WTC11 (cell line): ENCODE measurements at regions not wholly inside any gene's neighbourhood (a gene's known extent, or its start where the extent isn't known, plus 50 kb on each side); places are given as distances from the start of the nearest gene placed in this dataset.

Source experiments
- ATAC-seq: fragments of 200-7000 bp; cut with Tn5 transposase; 2 replicates; pipeline ENCODE4 v1.10.0; 2021; ENCODE audit warnings: mild to moderate bottlenecking, moderate library complexity
- CTCF ChIA-PET: fragments of 300-600 bp; sonication (Branson Sonifier 250); formaldehyde crosslinking; loops from one replicate; lab custom pipeline; 2021; ENCODE audit warnings: antibody characterized with exemption; lab: Charles Lee
- POLR2A ChIA-PET: fragments of 350-600 bp; sonication (Branson Sonifier 250); formaldehyde crosslinking; loops from one replicate; lab custom pipeline; 2021; ENCODE audit warnings: antibody characterized with exemption; lab: Charles Lee
- DNase-seq: peaks from one replicate; pipeline ENCODE4 v3.0.0; 2021; ENCODE audit warnings: low spot score
- H3K27ac Mint-ChIP-seq: 2 replicates; pipeline ENCODE4 v1.8.0; 2021; ENCODE audit warnings: mixed read lengths
- H3K27me3 Mint-ChIP-seq: 2 replicates; pipeline ENCODE4 v1.8.0; 2021; ENCODE audit warnings: low read depth, mild to moderate bottlenecking, moderate library complexity, mixed read lengths
- H3K36me3 Mint-ChIP-seq: 2 replicates; pipeline ENCODE4 v1.8.0; 2021; ENCODE audit warnings: mixed read lengths
- H3K4me1 Mint-ChIP-seq: 2 replicates; pipeline ENCODE4 v1.8.0; 2022; ENCODE audit warnings: mixed read lengths
- H3K4me3 Mint-ChIP-seq: 2 replicates; pipeline ENCODE4 v1.8.0; 2021; ENCODE audit warnings: mild to moderate bottlenecking, moderate library complexity, mixed read lengths
- H3K9me3 Mint-ChIP-seq: 2 replicates; pipeline ENCODE4 v1.8.0; 2021; ENCODE audit warnings: mixed read lengths
- FOXK1 ChIP-seq: sonication (generic); formaldehyde crosslinking; IDR thresholded peaks from 2 replicates; pipeline ENCODE4 v1.8.0; 2022; ENCODE audit warnings: mild to moderate bottlenecking, moderate library complexity, missing genetic modification reagents
- FOXP1 ChIP-seq: sonication (generic); formaldehyde crosslinking; IDR thresholded peaks from 2 replicates; pipeline ENCODE4 v1.8.0; 2022; ENCODE audit warnings: missing genetic modification reagents, mild to moderate bottlenecking, moderate library complexity, borderline replicate concordance
- GABPB1 ChIP-seq: sonication (generic); formaldehyde crosslinking; IDR thresholded peaks from 2 replicates; pipeline ENCODE4 v1.8.1; 2023; ENCODE audit warnings: mild to moderate bottlenecking, missing genetic modification reagents
- IRF2 ChIP-seq: sonication (generic); formaldehyde crosslinking; IDR thresholded peaks from 2 replicates; pipeline ENCODE4 v1.8.0; 2022; ENCODE audit warnings: low read depth, missing genetic modification reagents, borderline replicate concordance
- JAZF1 ChIP-seq: fragments of 250-450 bp; sonication (Bioruptor Pico); IDR thresholded peaks from 2 replicates; pipeline ENCODE4 v1.9.0; 2021; ENCODE audit warnings: moderate library complexity, mild to moderate bottlenecking, inconsistent platforms
- KAT7 ChIP-seq: sonication (generic); formaldehyde crosslinking; IDR thresholded peaks from 2 replicates; pipeline ENCODE4 v1.8.1; 2023; ENCODE audit warnings: missing genetic modification reagents, mild to moderate bottlenecking, borderline replicate concordance
- MXD4 ChIP-seq: fragments of 250-450 bp; sonication (Bioruptor Pico); IDR thresholded peaks from 2 replicates; pipeline ENCODE4 v1.8.0; 2021; ENCODE audit warnings: mild to moderate bottlenecking, moderate library complexity, borderline replicate concordance
- NFE2L1 ChIP-seq: sonication (generic); formaldehyde crosslinking; IDR thresholded peaks from 2 replicates; pipeline ENCODE4 v1.8.1; 2023; ENCODE audit warnings: missing genetic modification reagents
- NFYB ChIP-seq: sonication (generic); formaldehyde crosslinking; conservative IDR thresholded peaks from 2 replicates; pipeline ENCODE4 v1.8.0; 2022; ENCODE audit warnings: low read depth, missing genetic modification reagents
- PRRX2 ChIP-seq: fragments of 250-450 bp; sonication (Bioruptor Pico); IDR thresholded peaks from 2 replicates; pipeline ENCODE4 v1.8.0; 2021; ENCODE audit warnings: mild to moderate bottlenecking
- RELA ChIP-seq: sonication (generic); formaldehyde crosslinking; IDR thresholded peaks from 2 replicates; pipeline ENCODE4 v1.8.1; 2022; ENCODE audit warnings: missing genetic modification reagents, mild to moderate bottlenecking, borderline replicate concordance
- SOX15 ChIP-seq: fragments of 250-450 bp; sonication (Bioruptor Pico); IDR thresholded peaks from 2 replicates; pipeline ENCODE4 v1.9.0; 2021; ENCODE audit warnings: mild to moderate bottlenecking
- TCF7 ChIP-seq: sonication (generic); formaldehyde crosslinking; IDR thresholded peaks from 2 replicates; pipeline ENCODE4 v1.8.0; 2022; ENCODE audit warnings: mild to moderate bottlenecking, low read depth, missing genetic modification reagents, moderate library complexity
- TEAD1 ChIP-seq: sonication (generic); formaldehyde crosslinking; IDR thresholded peaks from 2 replicates; pipeline ENCODE4 v1.8.0; 2022; ENCODE audit warnings: mild to moderate bottlenecking, missing genetic modification reagents
- ZBTB21 ChIP-seq: sonication (generic); formaldehyde crosslinking; IDR thresholded peaks from 2 replicates; pipeline ENCODE4 v1.8.1; 2023; ENCODE audit warnings: mild to moderate bottlenecking, missing genetic modification reagents, borderline replicate concordance
- ZNF219 ChIP-seq: sonication (generic); formaldehyde crosslinking; IDR thresholded peaks from 2 replicates; pipeline ENCODE4 v1.8.0; 2023; ENCODE audit warnings: missing genetic modification reagents, mild to moderate bottlenecking, borderline replicate concordance
- ZNF317 ChIP-seq: sonication (generic); formaldehyde crosslinking; IDR thresholded peaks from 2 replicates; pipeline ENCODE4 v1.8.1; 2023; ENCODE audit warnings: low read depth, mild to moderate bottlenecking, moderate library complexity, missing genetic modification reagents, borderline replicate concordance
- ZNF396 ChIP-seq: fragments of 250-450 bp; sonication (Bioruptor Pico); IDR thresholded peaks from 2 replicates; pipeline ENCODE4 v1.8.0; 2021; ENCODE audit warnings: mild to moderate bottlenecking, moderate library complexity, borderline replicate concordance
- ZNF423 ChIP-seq: fragments of 250-450 bp; sonication (Bioruptor Pico); IDR thresholded peaks from 2 replicates; pipeline ENCODE4 v2.1.2; 2022; ENCODE audit warnings: mild to moderate bottlenecking, moderate library complexity
- TF ChIP-seq, protein P1 (sequence below): fragments of 250-450 bp; sonication (Bioruptor Pico); IDR thresholded peaks from 2 replicates; pipeline ENCODE4 v1.9.0; 2021; ENCODE audit warnings: mild to moderate bottlenecking
- TF ChIP-seq, protein P2 (sequence below): fragments of 250-450 bp; sonication (Bioruptor Pico); IDR thresholded peaks from 2 replicates; pipeline ENCODE4 v2.1.2; 2022; ENCODE audit warnings: mild to moderate bottlenecking, moderate library complexity
- TF ChIP-seq, protein P3 (sequence below): sonication (generic); formaldehyde crosslinking; IDR thresholded peaks from 2 replicates; pipeline ENCODE4 v1.8.1; 2022; ENCODE audit warnings: low read depth, missing genetic modification reagents, borderline replicate concordance
- TF ChIP-seq, protein P4 (sequence below): sonication (generic); formaldehyde crosslinking; IDR thresholded peaks from 2 replicates; pipeline ENCODE4 v1.8.0; 2022; ENCODE audit warnings: mild to moderate bottlenecking, missing genetic modification reagents
- TF ChIP-seq, protein P5 (sequence below): sonication (generic); formaldehyde crosslinking; IDR thresholded peaks from 2 replicates; pipeline ENCODE4 v1.8.0; 2022; ENCODE audit warnings: mild to moderate bottlenecking, missing genetic modification reagents
- TF ChIP-seq, protein P6 (sequence below): sonication (generic); formaldehyde crosslinking; IDR thresholded peaks from 2 replicates; pipeline ENCODE4 v1.8.1; 2023; ENCODE audit warnings: mild to moderate bottlenecking, moderate library complexity, missing genetic modification reagents
- TF ChIP-seq, protein P7 (sequence below): sonication (generic); formaldehyde crosslinking; IDR thresholded peaks from 2 replicates; pipeline ENCODE4 v1.8.1; 2022; ENCODE audit warnings: missing genetic modification reagents, borderline replicate concordance

DNA sequence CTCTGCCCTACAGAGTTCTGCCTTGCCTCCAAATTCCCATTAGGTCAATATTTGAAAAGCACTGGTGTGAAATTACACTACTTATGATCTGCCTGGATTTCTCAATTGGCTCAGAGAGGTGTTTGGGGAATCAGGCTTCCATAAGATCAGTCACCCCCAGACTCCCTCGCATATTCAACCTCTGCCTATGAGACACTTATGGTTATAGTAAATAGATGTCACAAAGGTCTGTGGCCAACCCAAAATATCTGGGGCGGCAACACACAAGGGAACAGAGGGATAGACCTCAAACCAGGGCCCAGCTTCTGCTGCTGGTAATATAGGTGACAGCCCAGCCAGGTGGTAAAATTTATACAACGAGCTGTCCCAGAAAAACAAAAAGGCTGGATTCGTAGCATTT lies 376.7 kb upstream of the ZMIZ1 start (continued):
- TF ChIP-seq, protein P1, sequence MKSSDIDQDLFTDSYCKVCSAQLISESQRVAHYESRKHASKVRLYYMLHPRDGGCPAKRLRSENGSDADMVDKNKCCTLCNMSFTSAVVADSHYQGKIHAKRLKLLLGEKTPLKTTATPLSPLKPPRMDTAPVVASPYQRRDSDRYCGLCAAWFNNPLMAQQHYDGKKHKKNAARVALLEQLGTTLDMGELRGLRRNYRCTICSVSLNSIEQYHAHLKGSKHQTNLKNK = no peak
- TF ChIP-seq, protein P2, sequence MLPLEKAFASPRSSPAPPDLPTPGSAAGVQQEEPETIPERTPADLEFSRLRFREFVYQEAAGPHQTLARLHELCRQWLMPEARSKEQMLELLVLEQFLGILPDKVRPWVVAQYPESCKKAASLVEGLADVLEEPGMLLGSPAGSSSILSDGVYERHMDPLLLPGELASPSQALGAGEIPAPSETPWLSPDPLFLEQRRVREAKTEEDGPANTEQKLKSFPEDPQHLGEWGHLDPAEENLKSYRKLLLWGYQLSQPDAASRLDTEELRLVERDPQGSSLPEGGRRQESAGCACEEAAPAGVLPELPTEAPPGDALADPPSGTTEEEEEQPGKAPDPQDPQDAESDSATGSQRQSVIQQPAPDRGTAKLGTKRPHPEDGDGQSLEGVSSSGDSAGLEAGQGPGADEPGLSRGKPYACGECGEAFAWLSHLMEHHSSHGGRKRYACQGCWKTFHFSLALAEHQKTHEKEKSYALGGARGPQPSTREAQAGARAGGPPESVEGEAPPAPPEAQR (CRISPR knock-in tag) = no peak
- TF ChIP-seq ZNF317 (CRISPR knock-in tag) = no peak
- TF ChIP-seq JAZF1 (CRISPR knock-in tag) = no peak
- no peak for TF ChIP-seq TEAD1 (CRISPR knock-in tag)
- TF ChIP-seq, protein P3, sequence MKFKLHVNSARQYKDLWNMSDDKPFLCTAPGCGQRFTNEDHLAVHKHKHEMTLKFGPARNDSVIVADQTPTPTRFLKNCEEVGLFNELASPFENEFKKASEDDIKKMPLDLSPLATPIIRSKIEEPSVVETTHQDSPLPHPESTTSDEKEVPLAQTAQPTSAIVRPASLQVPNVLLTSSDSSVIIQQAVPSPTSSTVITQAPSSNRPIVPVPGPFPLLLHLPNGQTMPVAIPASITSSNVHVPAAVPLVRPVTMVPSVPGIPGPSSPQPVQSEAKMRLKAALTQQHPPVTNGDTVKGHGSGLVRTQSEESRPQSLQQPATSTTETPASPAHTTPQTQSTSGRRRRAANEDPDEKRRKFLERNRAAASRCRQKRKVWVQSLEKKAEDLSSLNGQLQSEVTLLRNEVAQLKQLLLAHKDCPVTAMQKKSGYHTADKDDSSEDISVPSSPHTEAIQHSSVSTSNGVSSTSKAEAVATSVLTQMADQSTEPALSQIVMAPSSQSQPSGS (CRISPR knock-in tag) = no peak
- no peak for TF ChIP-seq KAT7 (CRISPR knock-in tag)

DNA sequence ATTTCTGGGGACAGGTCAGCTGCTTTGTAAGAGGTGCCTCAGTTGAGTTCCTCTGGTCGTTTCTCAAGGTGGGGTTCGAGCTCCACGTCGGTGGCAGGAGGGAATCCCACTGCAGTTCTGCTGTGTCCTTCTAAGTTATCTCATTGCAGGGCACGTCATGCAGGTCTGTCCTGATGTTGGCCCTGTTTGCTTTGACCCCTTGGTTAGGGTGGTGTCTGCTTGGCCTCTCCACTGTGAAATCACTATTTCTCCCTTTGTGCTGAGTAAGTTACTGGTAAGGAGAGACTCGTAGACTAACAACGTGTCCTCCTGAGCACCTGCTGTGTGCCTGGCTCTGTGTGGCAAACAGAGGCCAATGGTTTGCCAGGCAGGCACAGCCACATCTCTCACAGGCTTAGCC lies 372.9 kb upstream of the ZMIZ1 start:
- CTCF ChIA-PET = no interaction called here
- no peak for DNase-seq
- no peak for ATAC-seq
- H3K9me3 Mint-ChIP-seq = peaks cover 5% of the 10 kb centered on the region; the same call in 1 of the 2 replicates
- no peak overlapping the region for H3K27ac Mint-ChIP-seq
- H3K36me3 Mint-ChIP-seq = no peaks in the 10 kb centered on the region
- TF ChIP-seq IRF2 (no peak), ZNF396 (no peak), MXD4 (CRISPR knock-in tag) (no peak), NFYB (CRISPR knock-in tag) (no peak), ZNF423 (no peak), FOXK1 (no peak), NFE2L1 (no peak), FOXP1 (CRISPR knock-in tag) (no peak), RELA (CRISPR knock-in tag) (no peak), ZNF219 (CRISPR knock-in tag) (no peak), GABPB1 (CRISPR knock-in tag) (no peak), TCF7 (no peak), SOX15 (CRISPR knock-in tag) (no peak), PRRX2 (CRISPR knock-in tag) (no peak), ZBTB21 (CRISPR knock-in tag) (no peak)
- TF ChIP-seq, protein P4, sequence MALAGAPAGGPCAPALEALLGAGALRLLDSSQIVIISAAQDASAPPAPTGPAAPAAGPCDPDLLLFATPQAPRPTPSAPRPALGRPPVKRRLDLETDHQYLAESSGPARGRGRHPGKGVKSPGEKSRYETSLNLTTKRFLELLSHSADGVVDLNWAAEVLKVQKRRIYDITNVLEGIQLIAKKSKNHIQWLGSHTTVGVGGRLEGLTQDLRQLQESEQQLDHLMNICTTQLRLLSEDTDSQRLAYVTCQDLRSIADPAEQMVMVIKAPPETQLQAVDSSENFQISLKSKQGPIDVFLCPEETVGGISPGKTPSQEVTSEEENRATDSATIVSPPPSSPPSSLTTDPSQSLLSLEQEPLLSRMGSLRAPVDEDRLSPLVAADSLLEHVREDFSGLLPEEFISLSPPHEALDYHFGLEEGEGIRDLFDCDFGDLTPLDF (CRISPR knock-in tag) = no peak
- TF ChIP-seq, protein P5, sequence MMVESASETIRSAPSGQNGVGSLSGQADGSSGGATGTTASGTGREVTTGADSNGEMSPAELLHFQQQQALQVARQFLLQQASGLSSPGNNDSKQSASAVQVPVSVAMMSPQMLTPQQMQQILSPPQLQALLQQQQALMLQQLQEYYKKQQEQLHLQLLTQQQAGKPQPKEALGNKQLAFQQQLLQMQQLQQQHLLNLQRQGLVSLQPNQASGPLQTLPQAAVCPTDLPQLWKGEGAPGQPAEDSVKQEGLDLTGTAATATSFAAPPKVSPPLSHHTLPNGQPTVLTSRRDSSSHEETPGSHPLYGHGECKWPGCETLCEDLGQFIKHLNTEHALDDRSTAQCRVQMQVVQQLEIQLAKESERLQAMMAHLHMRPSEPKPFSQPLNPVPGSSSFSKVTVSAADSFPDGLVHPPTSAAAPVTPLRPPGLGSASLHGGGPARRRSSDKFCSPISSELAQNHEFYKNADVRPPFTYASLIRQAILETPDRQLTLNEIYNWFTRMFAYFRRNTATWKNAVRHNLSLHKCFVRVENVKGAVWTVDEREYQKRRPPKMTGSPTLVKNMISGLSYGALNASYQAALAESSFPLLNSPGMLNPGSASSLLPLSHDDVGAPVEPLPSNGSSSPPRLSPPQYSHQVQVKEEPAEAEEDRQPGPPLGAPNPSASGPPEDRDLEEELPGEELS = no peak
- TF ChIP-seq, protein P6, sequence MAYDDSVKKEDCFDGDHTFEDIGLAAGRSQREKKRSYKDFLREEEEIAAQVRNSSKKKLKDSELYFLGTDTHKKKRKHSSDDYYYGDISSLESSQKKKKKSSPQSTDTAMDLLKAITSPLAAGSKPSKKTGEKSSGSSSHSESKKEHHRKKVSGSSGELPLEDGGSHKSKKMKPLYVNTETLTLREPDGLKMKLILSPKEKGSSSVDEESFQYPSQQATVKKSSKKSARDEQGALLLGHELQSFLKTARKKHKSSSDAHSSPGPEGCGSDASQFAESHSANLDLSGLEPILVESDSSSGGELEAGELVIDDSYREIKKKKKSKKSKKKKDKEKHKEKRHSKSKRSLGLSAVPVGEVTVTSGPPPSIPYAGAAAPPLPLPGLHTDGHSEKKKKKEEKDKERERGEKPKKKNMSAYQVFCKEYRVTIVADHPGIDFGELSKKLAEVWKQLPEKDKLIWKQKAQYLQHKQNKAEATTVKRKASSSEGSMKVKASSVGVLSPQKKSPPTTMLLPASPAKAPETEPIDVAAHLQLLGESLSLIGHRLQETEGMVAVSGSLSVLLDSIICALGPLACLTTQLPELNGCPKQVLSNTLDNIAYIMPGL (CRISPR knock-in tag) = no peak
- TF ChIP-seq, protein P7, sequence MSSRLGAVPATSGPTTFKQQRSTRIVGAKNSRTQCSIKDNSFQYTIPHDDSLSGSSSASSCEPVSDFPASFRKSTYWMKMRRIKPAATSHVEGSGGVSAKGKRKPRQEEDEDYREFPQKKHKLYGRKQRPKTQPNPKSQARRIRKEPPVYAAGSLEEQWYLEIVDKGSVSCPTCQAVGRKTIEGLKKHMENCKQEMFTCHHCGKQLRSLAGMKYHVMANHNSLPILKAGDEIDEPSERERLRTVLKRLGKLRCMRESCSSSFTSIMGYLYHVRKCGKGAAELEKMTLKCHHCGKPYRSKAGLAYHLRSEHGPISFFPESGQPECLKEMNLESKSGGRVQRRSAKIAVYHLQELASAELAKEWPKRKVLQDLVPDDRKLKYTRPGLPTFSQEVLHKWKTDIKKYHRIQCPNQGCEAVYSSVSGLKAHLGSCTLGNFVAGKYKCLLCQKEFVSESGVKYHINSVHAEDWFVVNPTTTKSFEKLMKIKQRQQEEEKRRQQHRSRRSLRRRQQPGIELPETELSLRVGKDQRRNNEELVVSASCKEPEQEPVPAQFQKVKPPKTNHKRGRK (CRISPR knock-in tag) = no peak
- TF ChIP-seq, all 79 proteins: peak for 0
- H3K27me3 Mint-ChIP-seq = peaks cover 2% of the 10 kb centered on the region
- H3K4me1 Mint-ChIP-seq = no peaks in the 10 kb centered on the region
- POLR2A ChIA-PET = no interaction called here
- no peak overlapping the region for H3K4me3 Mint-ChIP-seq
